ENCODE measurements at regions not wholly inside any gene's neighbourhood (a gene's known extent, or its start where the extent isn't known, plus 50 kb on each side); places are given as distances from the start of the nearest gene placed in this dataset.

DNA sequence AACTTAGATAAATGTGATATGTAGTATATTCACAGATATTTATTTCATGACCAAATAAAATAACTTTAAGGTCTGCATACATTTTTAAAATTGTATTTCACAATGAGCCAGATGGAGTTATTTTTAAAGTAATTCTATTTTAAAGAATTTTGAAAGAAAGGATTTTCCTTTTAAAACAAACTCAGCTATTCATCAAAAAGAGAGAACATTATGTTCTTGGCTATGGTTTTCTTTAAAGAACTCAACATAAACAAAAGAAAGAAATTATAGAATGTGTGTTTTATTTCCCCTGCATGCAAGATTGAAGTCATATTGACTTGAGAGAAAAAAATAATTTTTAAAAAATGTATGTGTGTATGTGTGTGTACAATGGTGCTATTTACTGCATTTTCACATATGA, 1023.6 kb upstream of the CITED2 start:
- Histone ChIP-seq H2AFZ (ENCODE audit: low read depth, low read length) (no peak overlapping the region), H3K9ac (ENCODE audit: insufficient read depth in 1 of 2, low read depth in 2 of 2, low read length in 2 of 2) (no peak overlapping the region), H3K36me3 (ENCODE audit: control insufficient read depth, insufficient read depth, low read length) (no peaks in the 10 kb centered on the region), H3K27me3 (ENCODE audit: control insufficient read depth in 2 of 2, insufficient read depth in 2 of 2, low read length in 2 of 2) (no peaks in the 10 kb centered on the region), H4K20me1 (replicated peaks; ENCODE audit: control insufficient read depth, insufficient read depth, low read length) (no peaks in the 10 kb centered on the region), H3K9me3 (replicated peaks; ENCODE audit: control insufficient read depth, insufficient read depth, low read depth, low read length) (no peaks in the 10 kb centered on the region), H3K4me1 (replicated peaks in 1 of 2; ENCODE audit: control insufficient read depth in 2 of 2, insufficient read depth in 2 of 2, low read length in 2 of 2) (no peaks in the 10 kb centered on the region), H3K4me2 (ENCODE audit: insufficient read depth, low read length) (no peak overlapping the region), H3K9me1 (ENCODE audit: control insufficient read depth, insufficient read depth, low read length) (no peaks in the 10 kb centered on the region), H3K27ac (ENCODE audit: extremely low read depth, low read depth, low read length) (no peak overlapping the region), H3K4me3 (no peak overlapping the region), H3K79me2 (ENCODE audit: control insufficient read depth, insufficient read depth, low read length) (no peaks in the 10 kb centered on the region)
- no peak for ATAC-seq
- intact Hi-C loops (cut with micrococcal nuclease), result no loop called here
- in situ Hi-C loops (cut with MboI), result no loop called here
- FAIRE-seq, result no peak
- BruUV-seq (replicated peaks), result no TSS peak
- DNase-seq (ENCODE audit: extremely low read depth in 1 of 4, low spot score in 3 of 4), result no peak
- ChIA-PET POLR2A (no interaction called here), CTCF (ENCODE audit: low intra/inter-chr PET ratio) (no interaction called here)
- TF ChIP-seq, protein P1, sequence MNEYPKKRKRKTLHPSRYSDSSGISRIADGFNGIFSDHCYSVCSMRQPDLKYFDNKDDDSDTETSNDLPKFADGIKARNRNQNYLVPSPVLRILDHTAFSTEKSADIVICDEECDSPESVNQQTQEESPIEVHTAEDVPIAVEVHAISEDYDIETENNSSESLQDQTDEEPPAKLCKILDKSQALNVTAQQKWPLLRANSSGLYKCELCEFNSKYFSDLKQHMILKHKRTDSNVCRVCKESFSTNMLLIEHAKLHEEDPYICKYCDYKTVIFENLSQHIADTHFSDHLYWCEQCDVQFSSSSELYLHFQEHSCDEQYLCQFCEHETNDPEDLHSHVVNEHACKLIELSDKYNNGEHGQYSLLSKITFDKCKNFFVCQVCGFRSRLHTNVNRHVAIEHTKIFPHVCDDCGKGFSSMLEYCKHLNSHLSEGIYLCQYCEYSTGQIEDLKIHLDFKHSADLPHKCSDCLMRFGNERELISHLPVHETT (CRISPR knock-in tag; conservative IDR thresholded peaks at IDR 0.05 in 1 of 2, IDR thresholded peaks at IDR 0.05 in 1 of 2), result no peak
- TF ChIP-seq CREB1 (IDR thresholded peaks at IDR 0.05) (no peak), CREB1 (CRISPR knock-in tag; IDR thresholded peaks at IDR 0.05) (no peak), ESRRA (IDR thresholded peaks at IDR 0.05; ENCODE audit: borderline replicate concordance, low read depth) (no peak), ZKSCAN3 (CRISPR knock-in tag; IDR thresholded peaks at IDR 0.05) (no peak), TAF1 (IDR thresholded peaks at IDR 0.05; ENCODE audit: control insufficient read depth, extremely low read depth, insufficient read depth, low read length, severe bottlenecking) (no peak), ZNF696 (CRISPR knock-in tag; conservative IDR thresholded peaks at IDR 0.05) (no peak)
- TF ChIP-seq, protein P2, sequence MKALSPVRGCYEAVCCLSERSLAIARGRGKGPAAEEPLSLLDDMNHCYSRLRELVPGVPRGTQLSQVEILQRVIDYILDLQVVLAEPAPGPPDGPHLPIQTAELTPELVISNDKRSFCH (CRISPR knock-in tag; IDR thresholded peaks at IDR 0.05), result no peak
- TF ChIP-seq, protein P2 (tag; IDR thresholded peaks at IDR 0.05), result no peak
- TF ChIP-seq, protein P3, sequence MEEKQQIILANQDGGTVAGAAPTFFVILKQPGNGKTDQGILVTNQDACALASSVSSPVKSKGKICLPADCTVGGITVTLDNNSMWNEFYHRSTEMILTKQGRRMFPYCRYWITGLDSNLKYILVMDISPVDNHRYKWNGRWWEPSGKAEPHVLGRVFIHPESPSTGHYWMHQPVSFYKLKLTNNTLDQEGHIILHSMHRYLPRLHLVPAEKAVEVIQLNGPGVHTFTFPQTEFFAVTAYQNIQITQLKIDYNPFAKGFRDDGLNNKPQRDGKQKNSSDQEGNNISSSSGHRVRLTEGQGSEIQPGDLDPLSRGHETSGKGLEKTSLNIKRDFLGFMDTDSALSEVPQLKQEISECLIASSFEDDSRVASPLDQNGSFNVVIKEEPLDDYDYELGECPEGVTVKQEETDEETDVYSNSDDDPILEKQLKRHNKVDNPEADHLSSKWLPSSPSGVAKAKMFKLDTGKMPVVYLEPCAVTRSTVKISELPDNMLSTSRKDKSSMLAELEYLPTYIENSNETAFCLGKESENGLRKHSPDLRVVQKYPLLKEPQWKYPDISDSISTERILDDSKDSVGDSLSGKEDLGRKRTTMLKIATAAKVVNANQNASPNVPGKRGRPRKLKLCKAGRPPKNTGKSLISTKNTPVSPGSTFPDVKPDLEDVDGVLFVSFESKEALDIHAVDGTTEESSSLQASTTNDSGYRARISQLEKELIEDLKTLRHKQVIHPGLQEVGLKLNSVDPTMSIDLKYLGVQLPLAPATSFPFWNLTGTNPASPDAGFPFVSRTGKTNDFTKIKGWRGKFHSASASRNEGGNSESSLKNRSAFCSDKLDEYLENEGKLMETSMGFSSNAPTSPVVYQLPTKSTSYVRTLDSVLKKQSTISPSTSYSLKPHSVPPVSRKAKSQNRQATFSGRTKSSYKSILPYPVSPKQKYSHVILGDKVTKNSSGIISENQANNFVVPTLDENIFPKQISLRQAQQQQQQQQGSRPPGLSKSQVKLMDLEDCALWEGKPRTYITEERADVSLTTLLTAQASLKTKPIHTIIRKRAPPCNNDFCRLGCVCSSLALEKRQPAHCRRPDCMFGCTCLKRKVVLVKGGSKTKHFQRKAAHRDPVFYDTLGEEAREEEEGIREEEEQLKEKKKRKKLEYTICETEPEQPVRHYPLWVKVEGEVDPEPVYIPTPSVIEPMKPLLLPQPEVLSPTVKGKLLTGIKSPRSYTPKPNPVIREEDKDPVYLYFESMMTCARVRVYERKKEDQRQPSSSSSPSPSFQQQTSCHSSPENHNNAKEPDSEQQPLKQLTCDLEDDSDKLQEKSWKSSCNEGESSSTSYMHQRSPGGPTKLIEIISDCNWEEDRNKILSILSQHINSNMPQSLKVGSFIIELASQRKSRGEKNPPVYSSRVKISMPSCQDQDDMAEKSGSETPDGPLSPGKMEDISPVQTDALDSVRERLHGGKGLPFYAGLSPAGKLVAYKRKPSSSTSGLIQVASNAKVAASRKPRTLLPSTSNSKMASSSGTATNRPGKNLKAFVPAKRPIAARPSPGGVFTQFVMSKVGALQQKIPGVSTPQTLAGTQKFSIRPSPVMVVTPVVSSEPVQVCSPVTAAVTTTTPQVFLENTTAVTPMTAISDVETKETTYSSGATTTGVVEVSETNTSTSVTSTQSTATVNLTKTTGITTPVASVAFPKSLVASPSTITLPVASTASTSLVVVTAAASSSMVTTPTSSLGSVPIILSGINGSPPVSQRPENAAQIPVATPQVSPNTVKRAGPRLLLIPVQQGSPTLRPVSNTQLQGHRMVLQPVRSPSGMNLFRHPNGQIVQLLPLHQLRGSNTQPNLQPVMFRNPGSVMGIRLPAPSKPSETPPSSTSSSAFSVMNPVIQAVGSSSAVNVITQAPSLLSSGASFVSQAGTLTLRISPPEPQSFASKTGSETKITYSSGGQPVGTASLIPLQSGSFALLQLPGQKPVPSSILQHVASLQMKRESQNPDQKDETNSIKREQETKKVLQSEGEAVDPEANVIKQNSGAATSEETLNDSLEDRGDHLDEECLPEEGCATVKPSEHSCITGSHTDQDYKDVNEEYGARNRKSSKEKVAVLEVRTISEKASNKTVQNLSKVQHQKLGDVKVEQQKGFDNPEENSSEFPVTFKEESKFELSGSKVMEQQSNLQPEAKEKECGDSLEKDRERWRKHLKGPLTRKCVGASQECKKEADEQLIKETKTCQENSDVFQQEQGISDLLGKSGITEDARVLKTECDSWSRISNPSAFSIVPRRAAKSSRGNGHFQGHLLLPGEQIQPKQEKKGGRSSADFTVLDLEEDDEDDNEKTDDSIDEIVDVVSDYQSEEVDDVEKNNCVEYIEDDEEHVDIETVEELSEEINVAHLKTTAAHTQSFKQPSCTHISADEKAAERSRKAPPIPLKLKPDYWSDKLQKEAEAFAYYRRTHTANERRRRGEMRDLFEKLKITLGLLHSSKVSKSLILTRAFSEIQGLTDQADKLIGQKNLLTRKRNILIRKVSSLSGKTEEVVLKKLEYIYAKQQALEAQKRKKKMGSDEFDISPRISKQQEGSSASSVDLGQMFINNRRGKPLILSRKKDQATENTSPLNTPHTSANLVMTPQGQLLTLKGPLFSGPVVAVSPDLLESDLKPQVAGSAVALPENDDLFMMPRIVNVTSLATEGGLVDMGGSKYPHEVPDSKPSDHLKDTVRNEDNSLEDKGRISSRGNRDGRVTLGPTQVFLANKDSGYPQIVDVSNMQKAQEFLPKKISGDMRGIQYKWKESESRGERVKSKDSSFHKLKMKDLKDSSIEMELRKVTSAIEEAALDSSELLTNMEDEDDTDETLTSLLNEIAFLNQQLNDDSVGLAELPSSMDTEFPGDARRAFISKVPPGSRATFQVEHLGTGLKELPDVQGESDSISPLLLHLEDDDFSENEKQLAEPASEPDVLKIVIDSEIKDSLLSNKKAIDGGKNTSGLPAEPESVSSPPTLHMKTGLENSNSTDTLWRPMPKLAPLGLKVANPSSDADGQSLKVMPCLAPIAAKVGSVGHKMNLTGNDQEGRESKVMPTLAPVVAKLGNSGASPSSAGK (IDR thresholded peaks at IDR 0.05), result no peak

Measured in K562 (cell line).